Spleen (tissue), 7 donors: ENCODE measurements at regions not wholly inside any gene's neighbourhood (a gene's known extent, or its start where the extent isn't known, plus 50 kb on each side); places are given as distances from the start of the nearest gene placed in this dataset.

Source experiments
- POLR2A ChIP-seq, 3 donors: fragments of 450-650 bp; IDR thresholded peaks; one replicate each; pipeline ENCODE4 v1.5.1; 2017; ENCODE audit warnings: antibody characterized with exemption in 3 of 3, mild to moderate bottlenecking in 1 of 3
- POLR2AphosphoS5 ChIP-seq, 3 donors: sonication (generic); formaldehyde crosslinking; IDR thresholded peaks; one replicate each; pipeline ENCODE4 v1.5.1; 2017; ENCODE audit warnings: antibody characterized with exemption in 3 of 3
- TF ChIP-seq, protein P1 (sequence below), 11 experiments: fragments of 200-600 bp in 7 of 11; fragments of 450-650 bp in 4 of 11; sonication (generic) in 4 of 11; IDR thresholded peaks in 8 of 11; conservative IDR thresholded peaks in 3 of 11; 1 replicate in 7 of 11; 2 replicates in 4 of 11; pipeline versions ENCODE4 v1.4.0 to v1.8.0; 2016 to 2021; ENCODE audit warnings: antibody characterized with exemption in 11 of 11, inconsistent platforms in 4 of 11, mild to moderate bottlenecking in 1 of 11
- donor health status: DM: no; HTN: no; CAD: no; lungs with moderate emphysema.
- donor health status: DM: no; HTN: no; CAD: no.
- donor health status: DM: no; HTN: no; CAD: no.

DNA sequence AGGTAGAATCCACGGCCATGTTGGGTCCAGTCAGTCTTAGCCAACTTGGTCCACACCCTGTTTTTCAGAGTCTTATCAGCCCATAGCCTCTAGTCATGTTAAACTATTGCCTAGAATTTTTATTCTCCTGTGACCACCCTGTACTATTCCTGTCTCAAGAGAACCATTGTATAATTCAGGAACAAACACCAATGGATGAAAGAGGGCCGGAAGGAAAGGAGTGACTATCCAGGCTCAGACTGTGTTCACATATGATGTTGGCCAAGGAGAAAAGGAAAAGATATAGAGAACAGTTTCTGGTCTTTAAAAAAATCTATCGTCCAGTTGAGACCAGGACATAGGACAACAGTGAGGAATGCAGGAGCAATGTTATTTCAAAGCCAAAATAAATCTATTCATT is 82.9 kb upstream of the SETBP1 start:
- TF ChIP-seq POLR2A (IDR thresholded peaks at IDR 0.05) (no peak), POLR2AphosphoS5 (IDR thresholded peaks at IDR 0.05) (no peak)
- TF ChIP-seq, protein P1, sequence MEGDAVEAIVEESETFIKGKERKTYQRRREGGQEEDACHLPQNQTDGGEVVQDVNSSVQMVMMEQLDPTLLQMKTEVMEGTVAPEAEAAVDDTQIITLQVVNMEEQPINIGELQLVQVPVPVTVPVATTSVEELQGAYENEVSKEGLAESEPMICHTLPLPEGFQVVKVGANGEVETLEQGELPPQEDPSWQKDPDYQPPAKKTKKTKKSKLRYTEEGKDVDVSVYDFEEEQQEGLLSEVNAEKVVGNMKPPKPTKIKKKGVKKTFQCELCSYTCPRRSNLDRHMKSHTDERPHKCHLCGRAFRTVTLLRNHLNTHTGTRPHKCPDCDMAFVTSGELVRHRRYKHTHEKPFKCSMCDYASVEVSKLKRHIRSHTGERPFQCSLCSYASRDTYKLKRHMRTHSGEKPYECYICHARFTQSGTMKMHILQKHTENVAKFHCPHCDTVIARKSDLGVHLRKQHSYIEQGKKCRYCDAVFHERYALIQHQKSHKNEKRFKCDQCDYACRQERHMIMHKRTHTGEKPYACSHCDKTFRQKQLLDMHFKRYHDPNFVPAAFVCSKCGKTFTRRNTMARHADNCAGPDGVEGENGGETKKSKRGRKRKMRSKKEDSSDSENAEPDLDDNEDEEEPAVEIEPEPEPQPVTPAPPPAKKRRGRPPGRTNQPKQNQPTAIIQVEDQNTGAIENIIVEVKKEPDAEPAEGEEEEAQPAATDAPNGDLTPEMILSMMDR (IDR thresholded peaks at IDR 0.05 in 8 of 11, conservative IDR thresholded peaks at IDR 0.05 in 3 of 11) = no peak
